H1 (cell line): ENCODE measurements at regions not wholly inside any gene's neighbourhood (a gene's known extent, or its start where the extent isn't known, plus 50 kb on each side); places are given as distances from the start of the nearest gene placed in this dataset.
"Not testable (repeated sequence)": the region's sequence is repeated elsewhere in the genome, so short reads cannot be mapped to it uniquely, and the experiment has no call there.

Source experiments
- CTCF ChIA-PET: fragments of 300-600 bp; sonication (Branson Sonifier 250); formaldehyde crosslinking; loops from one replicate; lab custom pipeline; 2021; ENCODE audit not compliant: partially characterized antibody; lab: Charles Lee
- POLR2A ChIA-PET: fragments of 300-600 bp; sonication (Branson Sonifier 250); formaldehyde crosslinking; loops from one replicate; lab custom pipeline; 2021; ENCODE audit warnings: inconsistent platforms; ENCODE audit not compliant: partially characterized antibody; lab: Charles Lee
- DNase-seq, 2 experiments: peaks; one replicate each; pipeline versions ENCODE4 v3.0.0 to v3.0.0-alpha.2; 2010 to 2022; ENCODE audit warnings: low spot score in 2 of 2, low read depth in 1 of 2, mixed read lengths in 1 of 2
- FAIRE-seq: peaks from 2 replicates; lab custom pipeline; 2011; peaks lifted over from hg19 to GRCh38; lab: Jason Lieb, UNC
- H2AFZ ChIP-seq: 2 replicates; pipeline ENCODE4 v1.8.1; 2012; ENCODE audit warnings: low read length, inconsistent platforms
- H2AK5ac ChIP-seq: 2 replicates; pipeline ENCODE4 v1.6.1; 2013; ENCODE audit warnings: low read depth, low read length
- H2BK120ac ChIP-seq: replicated peaks from 2 replicates; pipeline ENCODE3; 2013; ENCODE audit warnings: low read depth, low read length, inconsistent platforms
- H2BK12ac ChIP-seq: 2 replicates; pipeline ENCODE4 v1.6.1; 2013; ENCODE audit warnings: low read depth, low read length
- H2BK15ac ChIP-seq: 2 replicates; pipeline ENCODE4 v1.6.1; 2013; ENCODE audit warnings: low read length
- H2BK20ac ChIP-seq: 2 replicates; pipeline ENCODE4 v1.6.1; 2013; ENCODE audit warnings: low read length
- H2BK5ac ChIP-seq: 2 replicates; pipeline ENCODE4 v1.6.1; 2013; ENCODE audit warnings: low read depth, low read length
- H3K14ac ChIP-seq: 2 replicates; pipeline ENCODE4 v1.6.1; 2013; ENCODE audit warnings: inconsistent platforms; ENCODE audit not compliant: insufficient read length
- H3K18ac ChIP-seq: 2 replicates; pipeline ENCODE4 v1.6.1; 2013; ENCODE audit warnings: low read length; ENCODE audit errors: extremely low read depth
- H3K23ac ChIP-seq: 2 replicates; pipeline ENCODE4 v1.6.1; 2013; ENCODE audit warnings: inconsistent platforms; ENCODE audit not compliant: insufficient read length
- H3K23me2 ChIP-seq: 2 replicates; pipeline ENCODE4 v1.6.1; 2013; ENCODE audit warnings: low read depth, low read length
- H3K27ac ChIP-seq: 2 replicates; pipeline ENCODE4 v1.6.1; 2011; ENCODE audit warnings: low read depth, low read length, inconsistent platforms
- H3K27me3 ChIP-seq, 4 experiments: replicated peaks in 1 of 4; 1 replicate in 1 of 4; 2 replicates in 3 of 4; pipeline versions ENCODE4 v1.6.1 to v1.8.1; 2011 to 2013; ENCODE audit warnings: low read length in 3 of 4, mild to moderate bottlenecking in 3 of 4, inconsistent platforms in 2 of 4, mixed read lengths in 2 of 4, moderate library complexity in 1 of 4; ENCODE audit not compliant: control insufficient read depth in 3 of 4, insufficient read depth in 3 of 4; ENCODE audit errors: extremely low read depth in 1 of 4
- H3K36me3 ChIP-seq, 4 experiments: 2 replicates each; pipeline versions ENCODE4 v1.6.1 to v1.8.1; 2011 to 2013; ENCODE audit warnings: mild to moderate bottlenecking in 4 of 4, low read length in 3 of 4, moderate library complexity in 2 of 4, control low read depth in 1 of 4, inconsistent platforms in 1 of 4; ENCODE audit not compliant: insufficient read depth in 4 of 4, control insufficient read depth in 2 of 4
- H3K4ac ChIP-seq: replicated peaks from 2 replicates; pipeline ENCODE3; 2013; ENCODE audit warnings: low read length, low read depth, mixed read lengths, inconsistent platforms; ENCODE audit not compliant: insufficient read length
- H3K4me1 ChIP-seq, 4 experiments: replicated peaks in 1 of 4; 1 replicate in 1 of 4; 2 replicates in 3 of 4; pipeline versions ENCODE4 v1.6.1 to v1.8.1; 2011 to 2013; ENCODE audit warnings: low read length in 3 of 4, inconsistent platforms in 2 of 4, mixed read lengths in 1 of 4; ENCODE audit not compliant: insufficient read depth in 4 of 4, control insufficient read depth in 3 of 4
- H3K4me2 ChIP-seq, 2 experiments: 2 replicates each; pipeline versions ENCODE4 v1.6.1 to v1.8.1; 2011 to 2013; ENCODE audit warnings: low read depth in 2 of 2, low read length in 2 of 2, control low read depth in 1 of 2, inconsistent platforms in 1 of 2, mild to moderate bottlenecking in 1 of 2; ENCODE audit not compliant: insufficient read depth in 1 of 2
- H3K4me3 ChIP-seq, 4 experiments: fragments of 200-600, 300-600 bp in 1 of 4; sonication (generic), shearing (Covaris generic), sonication (Bioruptor Twin) in 1 of 4; 2 replicates each; pipeline versions ENCODE4 v1.5.1 to v1.8.1; 2011 to 2016; ENCODE audit warnings: low read length in 4 of 4, low read depth in 3 of 4, control low read depth in 2 of 4, inconsistent platforms in 2 of 4, mild to moderate bottlenecking in 2 of 4, mixed read lengths in 1 of 4, moderate library complexity in 1 of 4; ENCODE audit not compliant: insufficient read depth in 2 of 4; ENCODE audit errors: extremely low read depth in 1 of 4
- H3K56ac ChIP-seq: replicated peaks from 2 replicates; pipeline ENCODE3; 2013; ENCODE audit warnings: low read depth, mild to moderate bottlenecking, mixed read lengths, low read length, inconsistent platforms; ENCODE audit not compliant: insufficient read length
- H3K79me1 ChIP-seq: 2 replicates; pipeline ENCODE4 v1.6.1; 2013; ENCODE audit warnings: low read depth, low read length, control low read depth
- H3K79me2 ChIP-seq, 2 experiments: 2 replicates each; pipeline versions ENCODE4 v1.6.1 to v1.8.1; 2012 to 2013; ENCODE audit warnings: low read length in 2 of 2, mild to moderate bottlenecking in 2 of 2, inconsistent platforms in 1 of 2; ENCODE audit not compliant: insufficient read depth in 2 of 2, control insufficient read depth in 1 of 2
- H3K9ac ChIP-seq, 4 experiments: replicated peaks in 1 of 4; 1 replicate in 1 of 4; 2 replicates in 3 of 4; pipeline versions ENCODE4 v1.6.1 to v1.8.1; 2011 to 2013; ENCODE audit warnings: low read depth in 3 of 4, low read length in 3 of 4, control low read depth in 2 of 4, mild to moderate bottlenecking in 2 of 4, moderate library complexity in 2 of 4, inconsistent platforms in 1 of 4; ENCODE audit errors: extremely low read depth in 1 of 4
- H3K9me3 ChIP-seq, 2 experiments: 2 replicates each; pipeline versions ENCODE4 v1.6.1 to v1.8.1; 2012 to 2013; ENCODE audit warnings: mild to moderate bottlenecking in 2 of 2, moderate library complexity in 2 of 2, control low read depth in 1 of 2, inconsistent platforms in 1 of 2, low read depth in 1 of 2, low read length in 1 of 2, mixed read lengths in 1 of 2; ENCODE audit not compliant: insufficient read depth in 2 of 2
- H4K20me1 ChIP-seq, 2 experiments: replicated peaks in 1 of 2; 2 replicates each; pipeline versions ENCODE3 to v1.8.1; 2011 to 2013; ENCODE audit warnings: inconsistent platforms in 2 of 2, low read length in 2 of 2, mild to moderate bottlenecking in 1 of 2; ENCODE audit not compliant: insufficient read depth in 2 of 2, control insufficient read depth in 1 of 2
- H4K5ac ChIP-seq: 2 replicates; pipeline ENCODE4 v1.6.1; 2013; ENCODE audit warnings: low read length, low read depth, mixed read lengths, inconsistent platforms; ENCODE audit not compliant: insufficient read length
- H4K8ac ChIP-seq: 2 replicates; pipeline ENCODE4 v1.8.0; 2013; ENCODE audit warnings: mild to moderate bottlenecking, moderate library complexity, low read length, inconsistent platforms; ENCODE audit not compliant: insufficient read depth; ENCODE audit errors: extremely low read depth
- H4K91ac ChIP-seq: replicated peaks from 2 replicates; pipeline ENCODE3; 2013; ENCODE audit warnings: low read length, mixed read lengths, inconsistent platforms; ENCODE audit not compliant: insufficient read length
- EGR1 ChIP-seq: IDR thresholded peaks from 2 replicates; pipeline ENCODE4 v1.6.1; 2011; ENCODE audit warnings: low read depth, low read length, borderline replicate concordance
- JUN ChIP-seq: IDR thresholded peaks from 2 replicates; pipeline ENCODE4 v1.6.1; 2011; ENCODE audit warnings: low read depth, mild to moderate bottlenecking, improper control_type of control experiment, low read length
- ZNF274 ChIP-seq: IDR thresholded peaks from 2 replicates; pipeline ENCODE4 v1.7.0; 2012; ENCODE audit warnings: low read length, borderline replicate concordance; ENCODE audit errors: extremely low read depth
- WGBS, 2 experiments: shearing (Covaris generic) in 1 of 2; methylation state at CpG; one replicate each; pipeline versions ENCODE4 v1.1.6 to v1.1.7; 2013 to 2015; ENCODE audit warnings: low lambda C conversion rate in 2 of 2, mixed read lengths in 2 of 2, inconsistent platforms in 1 of 2, low coverage in 1 of 2, missing lambda C conversion rate in 1 of 2; ENCODE audit not compliant: insufficient replicate concordance in 2 of 2, insufficient coverage in 1 of 2, insufficient read length in 1 of 2; ENCODE audit errors: extremely low coverage in 1 of 2, missing lambda C conversion rate in 1 of 2; 5-methylcytosine and 5-hydroxymethylcytosine counted together

- Histone ChIP-seq H3K27me3 (no peaks in the 10 kb centered on the region), H3K4me2 (no peak overlapping the region), H3K9ac (no peak overlapping the region), H3K23ac (no peak overlapping the region), H4K5ac (no peak overlapping the region), H4K91ac (no peak overlapping the region), H3K18ac (no peak overlapping the region), H2BK15ac (no peak overlapping the region), H3K27ac (no peak overlapping the region), H3K14ac (no peak overlapping the region), H3K9me3 (no peaks in the 10 kb centered on the region), H2BK12ac (no peak overlapping the region), H2BK5ac (no peak overlapping the region), H2BK20ac (no peak overlapping the region), H2AK5ac (no peak overlapping the region), H3K23me2 (no peaks in the 10 kb centered on the region), H3K4ac (no peak overlapping the region), H3K36me3 (no peaks in the 10 kb centered on the region), H3K79me2 (no peaks in the 10 kb centered on the region), H2BK120ac (no peak overlapping the region), H3K4me3 (no peak overlapping the region), H3K79me1 (no peaks in the 10 kb centered on the region), H2AFZ (no peak overlapping the region), H3K56ac (no peak overlapping the region), H4K8ac (no peak overlapping the region), H3K4me1 (no peaks in the 10 kb centered on the region; a peak in 1 of 7 replicates), H4K20me1 (no peaks in the 10 kb centered on the region)
- DNase-seq (no peak), FAIRE-seq (no peak)
- TF ChIP-seq JUN = no peak
- no peak for TF ChIP-seq EGR1
- TF ChIP-seq ZNF274 = no peak
- CTCF ChIA-PET = no interaction called here
- POLR2A ChIA-PET = no interaction called here
Observed at GRCh38 chr2:150255528-150255927, 231.9 kb downstream of the RND3 start.

DNA sequence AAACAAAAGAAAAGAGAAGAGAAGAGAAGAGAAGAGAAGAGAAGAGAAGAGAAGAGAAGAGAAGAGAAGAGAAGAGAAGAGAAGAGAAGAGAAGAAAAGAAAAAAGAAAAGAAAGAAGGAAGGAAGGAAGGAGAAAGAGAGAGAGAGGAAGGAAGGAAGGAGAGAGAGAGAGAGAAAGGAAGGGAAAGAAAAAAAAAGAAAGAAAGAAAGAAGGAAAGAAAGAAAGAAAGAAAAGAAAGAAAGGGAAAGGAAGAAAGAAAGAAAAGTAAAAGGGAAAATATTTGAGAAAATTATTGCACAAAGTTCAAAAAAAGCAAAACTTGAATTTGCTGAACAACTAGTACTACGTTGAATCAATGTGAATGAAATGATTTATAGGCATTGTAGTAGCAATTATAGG lies 237.7 kb downstream of the RND3 start:
- H4K91ac ChIP-seq, H3K23ac ChIP-seq, DNase-seq, FAIRE-seq, H3K9me3 ChIP-seq, H4K5ac ChIP-seq, H4K20me1 ChIP-seq, H3K4ac ChIP-seq, CTCF ChIA-PET, H3K14ac ChIP-seq, H3K23me2 ChIP-seq, H3K27ac ChIP-seq, H2BK5ac ChIP-seq, H3K79me2 ChIP-seq, H3K27me3 ChIP-seq, H4K8ac ChIP-seq, H3K9ac ChIP-seq, H3K18ac ChIP-seq, H3K4me3 ChIP-seq, H2BK120ac ChIP-seq, H3K4me1 ChIP-seq, H3K36me3 ChIP-seq, H3K4me2 ChIP-seq, H2AFZ ChIP-seq, POLR2A ChIA-PET, H2BK12ac ChIP-seq, H3K79me1 ChIP-seq, H2BK20ac ChIP-seq, H3K56ac ChIP-seq, H2BK15ac ChIP-seq, H2AK5ac ChIP-seq: not testable (repeated sequence)
- WGBS, 2 experiments = 84% methylated on average over 1 of the region's 1 CpG; no CpG with 5 or more reads in 1 of the 2 experiments
